Karpas-422 (cell line): ENCODE measurements at regions not wholly inside any gene's neighbourhood (a gene's known extent, or its start where the extent isn't known, plus 50 kb on each side); places are given as distances from the start of the nearest gene placed in this dataset.

Experiments
- DNase-seq: peaks from one replicate; pipeline ENCODE4 v3.0.0-alpha.2; 2015
- H2AFZ ChIP-seq: fragments of 200-600 bp; sonication (generic); 2 replicates; pipeline ENCODE4 v1.6.1; 2014; ENCODE audit warnings: antibody characterized with exemption, low read length, mixed read lengths
- H3K27ac ChIP-seq: fragments of 200-600 bp; sonication (generic); 2 replicates; pipeline ENCODE4 v1.5.1; 2014; ENCODE audit warnings: mild to moderate bottlenecking, low read length, moderate library complexity
- H3K27me3 ChIP-seq: fragments of 200-600 bp; sonication (generic); 2 replicates; pipeline ENCODE4 v1.6.1; 2014; ENCODE audit warnings: low read length, mixed read lengths
- H3K36me3 ChIP-seq: fragments of 200-600 bp; sonication (generic); 2 replicates; pipeline ENCODE4 v1.6.1; 2014; ENCODE audit warnings: low read length, mixed read lengths; ENCODE audit not compliant: insufficient read depth
- H3K4me1 ChIP-seq: fragments of 200-600 bp; sonication (generic); 2 replicates; pipeline ENCODE4 v1.6.1; 2014; ENCODE audit warnings: mild to moderate bottlenecking, low read length, mixed read lengths
- H3K4me2 ChIP-seq: fragments of 200-600 bp; sonication (generic); 2 replicates; pipeline ENCODE4 v1.6.1; 2014; ENCODE audit warnings: low read length, low read depth, mild to moderate bottlenecking; ENCODE audit not compliant: poor library complexity, severe bottlenecking
- H3K4me3 ChIP-seq: fragments of 200-600 bp; sonication (generic); 2 replicates; pipeline ENCODE4 v1.5.1; 2014; ENCODE audit warnings: mild to moderate bottlenecking, antibody characterized with exemption, low read length, mixed read lengths
- H3K79me2 ChIP-seq: fragments of 200-600 bp; sonication (generic); 2 replicates; pipeline ENCODE4 v1.6.1; 2014; ENCODE audit warnings: mild to moderate bottlenecking, low read length, mixed read lengths
- H3K9ac ChIP-seq: fragments of 200-600 bp; sonication (generic); 2 replicates; pipeline ENCODE4 v1.6.0; 2014; ENCODE audit warnings: low read length
- H3K9me2 ChIP-seq: fragments of 200-600 bp; sonication (generic), shearing (Covaris generic); replicated peaks from 2 replicates; pipeline ENCODE4 v1.6.0; 2014; ENCODE audit warnings: mild to moderate bottlenecking, low read length, moderate library complexity; ENCODE audit not compliant: insufficient read depth
- H3K9me3 ChIP-seq: fragments of 300-700, 200-600 bp; sonication (generic); 2 replicates; pipeline ENCODE4 v1.6.1; 2014; ENCODE audit warnings: low read length, mixed read lengths
- H4K20me1 ChIP-seq: fragments of 200-600 bp; sonication (generic); 2 replicates; pipeline ENCODE4 v1.6.1; 2014; ENCODE audit warnings: mild to moderate bottlenecking, antibody characterized with exemption, low read length, low read depth; ENCODE audit not compliant: insufficient read depth

DNA sequence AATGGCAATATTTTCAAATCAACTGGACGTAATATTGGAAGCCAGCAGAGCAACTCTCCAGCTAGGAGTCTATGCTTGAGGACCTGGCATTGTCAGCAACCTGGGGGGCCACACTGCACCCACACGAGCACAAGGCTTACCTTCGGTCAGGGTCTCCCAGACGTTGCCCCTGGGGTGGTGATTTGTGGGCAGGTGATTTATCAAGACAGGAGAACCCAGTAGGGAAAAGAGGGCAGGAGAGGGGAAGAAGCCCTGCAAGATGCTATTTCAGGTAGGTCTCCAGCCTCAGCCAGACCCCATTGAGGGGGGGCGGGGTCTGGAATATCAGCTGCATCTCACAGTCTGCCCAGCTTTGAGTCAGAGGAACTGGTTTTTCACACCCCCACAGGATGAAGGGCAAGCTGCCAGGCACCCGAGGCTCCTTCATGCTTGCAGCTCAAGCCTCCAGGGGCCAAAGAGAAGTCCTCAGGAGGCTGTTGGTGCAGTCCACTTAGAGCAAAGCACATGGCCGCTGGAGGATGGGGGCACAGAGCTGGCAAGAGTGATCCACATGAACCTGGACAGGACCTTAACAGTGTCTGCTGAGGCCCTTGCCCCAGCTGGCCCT, 80.9 kb upstream of the UQCRFS1 start:
- no peaks in the 10 kb centered on the region for H3K36me3 ChIP-seq
- H3K79me2 ChIP-seq, result no peaks in the 10 kb centered on the region
- no peaks in the 10 kb centered on the region for H4K20me1 ChIP-seq
- H3K4me2 ChIP-seq, result peak overlapping the region; percentile 53
- DNase-seq, result no peak
- H3K4me1 ChIP-seq, result peaks cover 53% of the 10 kb centered on the region
- no peaks in the 10 kb centered on the region for H3K27me3 ChIP-seq
- no peaks in the 10 kb centered on the region for H3K9me3 ChIP-seq
- H2AFZ ChIP-seq, result peak overlapping the region; percentile 74; the same call in 1 of the 2 replicates
- H3K27ac ChIP-seq, result peak overlapping the region; percentile 76
- H3K9me2 ChIP-seq, result no peaks in the 10 kb centered on the region
- H3K4me3 ChIP-seq, result 0 out of 2 replicates have a peak overlapping the region, but pooled peaks have one; percentile 4
- peak overlapping the region; percentile 55 for H3K9ac ChIP-seq

DNA sequence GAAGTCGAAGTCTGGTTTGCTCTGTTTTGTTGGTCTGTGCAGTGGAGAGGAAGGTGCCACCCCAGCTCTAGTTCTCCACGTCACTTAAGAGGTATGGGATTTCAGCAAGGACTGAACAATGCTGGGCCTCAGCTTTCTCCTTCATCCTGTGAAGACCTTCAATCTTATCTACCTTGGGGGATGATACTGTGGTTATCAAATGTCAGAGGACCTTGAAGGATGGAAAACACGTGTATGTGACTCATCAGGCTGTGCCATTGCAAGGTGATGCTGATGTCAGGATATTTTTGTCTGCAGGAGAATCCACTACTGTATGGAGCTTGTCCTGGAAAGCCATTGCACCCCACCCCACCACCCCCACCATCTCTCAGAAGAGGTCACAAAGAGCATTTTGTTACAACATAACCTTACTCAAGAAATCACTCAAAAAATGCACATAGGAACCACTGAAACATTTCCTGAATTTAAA, 81.4 kb upstream of the UQCRFS1 start:
- DNase-seq, result peak; percentile 81
- Histone ChIP-seq H3K9ac (peak overlapping the region; percentile 55), H3K4me2 (peak overlapping the region; percentile 53), H3K27me3 (no peaks in the 10 kb centered on the region), H3K27ac (peak overlapping the region; percentile 76), H2AFZ (peak overlapping the region; percentile 74; the same call in 1 of the 2 replicates), H3K4me3 (no peak overlapping the region), H3K9me3 (no peaks in the 10 kb centered on the region), H3K79me2 (no peaks in the 10 kb centered on the region), H3K36me3 (no peaks in the 10 kb centered on the region), H3K9me2 (no peaks in the 10 kb centered on the region), H3K4me1 (peaks cover 53% of the 10 kb centered on the region), H4K20me1 (no peaks in the 10 kb centered on the region)

GRCh38 chr19:29295285-29295684, 82.3 kb upstream of the UQCRFS1 start:
- Histone ChIP-seq H3K27ac (peak overlapping the region; percentile 76; the same call in 1 of the 2 replicates), H3K4me1 (peaks cover 52% of the 10 kb centered on the region), H3K9me3 (no peaks in the 10 kb centered on the region), H3K4me3 (no peak overlapping the region), H3K9me2 (no peaks in the 10 kb centered on the region), H4K20me1 (no peaks in the 10 kb centered on the region), H2AFZ (peak overlapping the region; percentile 59; the same call in 1 of the 2 replicates), H3K79me2 (no peaks in the 10 kb centered on the region), H3K36me3 (no peaks in the 10 kb centered on the region), H3K4me2 (no peak overlapping the region), H3K9ac (no peak overlapping the region), H3K27me3 (no peaks in the 10 kb centered on the region)
- no peak for DNase-seq

DNA sequence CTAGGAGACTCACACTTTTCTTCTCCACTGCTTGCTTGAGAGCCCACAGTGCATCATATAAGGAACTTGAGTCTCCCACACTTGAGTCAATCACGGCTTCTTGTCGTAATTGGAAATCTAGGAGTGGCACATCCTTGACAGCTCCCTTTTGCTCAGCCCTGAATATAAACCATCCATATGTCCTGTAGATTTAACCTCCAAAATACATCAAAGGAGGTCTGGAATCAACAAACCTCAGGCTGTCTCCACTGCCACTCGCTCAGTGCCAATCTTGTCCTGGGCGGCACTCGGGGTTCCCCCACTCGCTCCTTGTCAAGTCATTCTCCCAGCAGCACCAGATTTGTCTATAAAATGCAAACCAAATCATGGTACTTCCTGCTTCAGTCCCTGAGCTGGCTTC, 84.4 kb upstream of the UQCRFS1 start:
- H3K79me2 ChIP-seq, result no peaks in the 10 kb centered on the region
- H3K27me3 ChIP-seq, result no peaks in the 10 kb centered on the region
- H4K20me1 ChIP-seq, result no peaks in the 10 kb centered on the region
- DNase-seq, result no peak
- no peak overlapping the region for H3K4me2 ChIP-seq
- H3K4me1 ChIP-seq, result peaks cover 31% of the 10 kb centered on the region
- no peak overlapping the region for H3K27ac ChIP-seq
- H3K9me3 ChIP-seq, result no peaks in the 10 kb centered on the region
- H2AFZ ChIP-seq, result no peak overlapping the region
- H3K36me3 ChIP-seq, result no peaks in the 10 kb centered on the region
- H3K4me3 ChIP-seq, result no peak overlapping the region
- H3K9ac ChIP-seq, result no peak overlapping the region
- H3K9me2 ChIP-seq, result no peaks in the 10 kb centered on the region

- no peak for DNase-seq
- H3K9me3 ChIP-seq, result no peaks in the 10 kb centered on the region
- no peaks in the 10 kb centered on the region for H3K36me3 ChIP-seq
- H3K27ac ChIP-seq, result no peak overlapping the region
- no peaks in the 10 kb centered on the region for H3K9me2 ChIP-seq
- no peaks in the 10 kb centered on the region for H3K79me2 ChIP-seq
- no peaks in the 10 kb centered on the region for H4K20me1 ChIP-seq
- H3K9ac ChIP-seq, result no peak overlapping the region
- H3K4me2 ChIP-seq, result no peak overlapping the region
- peaks cover 9% of the 10 kb centered on the region for H3K4me1 ChIP-seq
- H2AFZ ChIP-seq, result no peak overlapping the region
- no peak overlapping the region for H3K4me3 ChIP-seq
- H3K27me3 ChIP-seq, result no peaks in the 10 kb centered on the region
These were observed 86.7 kb upstream of the UQCRFS1 start for GRCh38 chr19:29299416-29300380.

GRCh38 chr19:29302002-29302928, 89.3 kb upstream of the UQCRFS1 start:
- H3K4me3 ChIP-seq, result no peak overlapping the region
- H3K79me2 ChIP-seq, result no peaks in the 10 kb centered on the region
- H3K9me2 ChIP-seq, result no peaks in the 10 kb centered on the region
- H3K4me1 ChIP-seq, result no peaks in the 10 kb centered on the region; the same call in 1 of the 2 replicates
- no peak overlapping the region for H3K27ac ChIP-seq
- no peaks in the 10 kb centered on the region for H3K36me3 ChIP-seq
- no peak overlapping the region for H3K4me2 ChIP-seq
- H3K9me3 ChIP-seq, result no peaks in the 10 kb centered on the region
- H2AFZ ChIP-seq, result no peak overlapping the region
- DNase-seq, result no peak
- no peaks in the 10 kb centered on the region for H3K27me3 ChIP-seq
- H4K20me1 ChIP-seq, result no peaks in the 10 kb centered on the region
- no peak overlapping the region for H3K9ac ChIP-seq

DNA sequence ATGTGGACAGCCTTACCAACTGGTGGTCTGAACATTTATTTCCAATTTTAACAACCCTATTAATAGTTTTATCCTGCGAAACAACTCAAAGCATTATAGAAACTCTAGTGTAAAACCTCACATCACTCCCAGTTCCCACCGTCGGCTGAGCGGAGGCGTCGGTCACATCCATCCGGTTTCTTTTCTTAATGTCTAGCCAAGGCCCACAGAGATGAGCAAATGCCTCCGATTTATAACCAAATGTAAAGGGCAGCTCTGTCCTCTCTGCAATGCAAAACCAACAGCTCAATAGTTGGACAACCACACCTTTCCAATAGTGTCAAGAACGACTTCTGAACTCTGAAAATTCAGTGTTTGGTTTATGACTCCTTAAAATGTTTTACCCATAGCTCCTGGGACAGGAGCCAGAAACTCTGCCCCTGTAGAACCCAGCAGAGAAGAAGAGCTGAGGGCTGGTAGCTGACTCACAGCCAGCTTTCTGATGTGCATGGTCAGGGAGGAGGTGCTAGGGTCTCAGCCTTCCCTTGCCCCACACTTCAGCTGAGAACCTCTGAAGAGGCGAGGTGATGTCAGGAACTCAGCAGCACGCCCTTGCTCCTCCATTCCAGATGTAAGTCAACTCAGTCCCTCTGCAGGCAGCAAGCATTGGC, 90.2 kb upstream of the UQCRFS1 start:
- Histone ChIP-seq H3K4me1 (no peaks in the 10 kb centered on the region; the same call in 1 of the 2 replicates), H3K4me2 (no peak overlapping the region), H3K9me2 (no peaks in the 10 kb centered on the region), H4K20me1 (no peaks in the 10 kb centered on the region), H3K36me3 (no peaks in the 10 kb centered on the region), H2AFZ (no peak overlapping the region), H3K9ac (no peak overlapping the region), H3K79me2 (no peaks in the 10 kb centered on the region), H3K9me3 (no peaks in the 10 kb centered on the region), H3K27ac (no peak overlapping the region), H3K27me3 (no peaks in the 10 kb centered on the region), H3K4me3 (no peak overlapping the region)
- DNase-seq, result no peak
